SIG-M5 (cell line): ENCODE measurements at regions not wholly inside any gene's neighbourhood (a gene's known extent, or its start where the extent isn't known, plus 50 kb on each side); places are given as distances from the start of the nearest gene placed in this dataset.
A peak's percentile ranks its signal among the peaks of the same experiment; 100 is the strongest.

Source experiments
- DNase-seq: peaks from one replicate; lab custom pipeline; 2025; lab: John Stamatoyannopoulos, UW

DNA sequence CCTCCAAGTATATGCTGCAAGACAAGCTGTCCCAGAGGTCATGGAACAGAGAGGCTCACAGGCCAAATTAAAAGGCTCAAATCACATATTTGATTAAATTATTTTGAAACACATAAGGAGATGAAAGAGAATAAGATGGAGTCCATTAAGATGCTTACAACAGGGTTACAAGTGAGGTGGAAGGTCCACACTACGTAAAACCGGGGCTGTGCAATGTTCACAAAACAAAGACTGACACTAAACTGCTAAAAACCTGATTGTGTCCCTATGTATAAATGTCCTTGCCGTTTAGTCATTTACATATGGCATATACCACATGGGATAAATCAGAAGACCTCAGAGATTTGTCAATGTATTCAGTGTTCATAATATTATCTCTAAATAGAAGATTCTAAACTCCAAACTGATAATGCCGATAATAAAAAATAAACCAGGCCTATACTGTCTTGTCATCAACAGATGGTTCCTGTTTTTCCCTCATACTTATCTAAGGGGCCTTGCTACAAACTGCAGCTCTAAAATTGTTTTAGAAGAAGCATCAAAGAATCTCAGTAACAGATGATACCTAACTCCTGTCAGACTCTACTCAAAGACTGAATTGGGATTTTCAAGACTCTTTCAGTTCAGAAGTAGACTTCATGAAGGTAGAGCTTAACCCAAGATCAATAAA lies 51.8 kb upstream of the RIPOR2 start:
- no peak for DNase-seq

DNA sequence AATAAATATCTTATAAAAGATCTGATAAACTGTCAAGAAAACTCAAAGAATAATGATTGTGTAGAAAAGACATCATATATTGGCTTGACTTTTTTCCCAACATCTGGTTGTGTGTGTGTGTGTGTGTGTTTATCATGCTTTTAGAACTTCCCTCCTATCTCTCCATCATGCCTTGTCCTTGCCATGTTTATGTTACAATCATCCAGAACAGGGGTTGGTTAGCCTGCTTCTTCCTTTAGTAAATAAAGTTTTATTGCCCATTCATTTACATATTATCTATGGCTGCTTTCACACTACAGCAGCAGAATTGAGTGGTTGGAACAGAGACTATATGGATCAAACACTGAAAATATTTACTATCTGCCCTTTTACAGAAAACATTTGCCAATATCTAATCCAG lies 52.8 kb upstream of the RIPOR2 start:
- DNase-seq = no peak

DNA sequence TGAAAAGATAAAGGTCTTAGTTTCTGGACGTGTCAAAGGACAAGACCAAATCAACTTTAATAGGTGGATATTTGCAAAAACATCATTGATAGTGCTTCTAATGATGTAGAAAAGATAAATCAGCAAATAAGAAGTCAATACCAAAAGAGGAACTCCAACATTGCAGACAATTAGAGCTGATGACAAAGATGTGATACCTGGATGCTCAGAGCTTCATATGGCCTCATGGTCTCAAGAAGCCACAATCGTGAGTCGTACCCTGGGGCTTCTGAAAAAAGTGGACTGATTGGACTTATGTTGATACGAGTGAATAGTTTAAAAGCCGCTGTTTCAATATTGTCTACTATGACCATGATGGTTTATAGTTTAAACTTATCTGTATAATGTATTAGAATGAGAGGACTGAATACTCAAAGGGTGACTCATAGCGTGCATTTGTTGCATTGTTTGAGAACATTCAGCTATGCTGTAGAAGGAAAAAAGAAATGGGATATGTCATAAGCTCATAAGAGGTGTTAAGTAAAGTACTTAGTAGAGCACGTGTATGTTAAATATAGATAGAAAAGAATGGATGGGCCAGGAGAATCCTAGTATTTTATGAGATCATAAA lies 54.6 kb upstream of the RIPOR2 start:
- DNase-seq = no peak

DNA sequence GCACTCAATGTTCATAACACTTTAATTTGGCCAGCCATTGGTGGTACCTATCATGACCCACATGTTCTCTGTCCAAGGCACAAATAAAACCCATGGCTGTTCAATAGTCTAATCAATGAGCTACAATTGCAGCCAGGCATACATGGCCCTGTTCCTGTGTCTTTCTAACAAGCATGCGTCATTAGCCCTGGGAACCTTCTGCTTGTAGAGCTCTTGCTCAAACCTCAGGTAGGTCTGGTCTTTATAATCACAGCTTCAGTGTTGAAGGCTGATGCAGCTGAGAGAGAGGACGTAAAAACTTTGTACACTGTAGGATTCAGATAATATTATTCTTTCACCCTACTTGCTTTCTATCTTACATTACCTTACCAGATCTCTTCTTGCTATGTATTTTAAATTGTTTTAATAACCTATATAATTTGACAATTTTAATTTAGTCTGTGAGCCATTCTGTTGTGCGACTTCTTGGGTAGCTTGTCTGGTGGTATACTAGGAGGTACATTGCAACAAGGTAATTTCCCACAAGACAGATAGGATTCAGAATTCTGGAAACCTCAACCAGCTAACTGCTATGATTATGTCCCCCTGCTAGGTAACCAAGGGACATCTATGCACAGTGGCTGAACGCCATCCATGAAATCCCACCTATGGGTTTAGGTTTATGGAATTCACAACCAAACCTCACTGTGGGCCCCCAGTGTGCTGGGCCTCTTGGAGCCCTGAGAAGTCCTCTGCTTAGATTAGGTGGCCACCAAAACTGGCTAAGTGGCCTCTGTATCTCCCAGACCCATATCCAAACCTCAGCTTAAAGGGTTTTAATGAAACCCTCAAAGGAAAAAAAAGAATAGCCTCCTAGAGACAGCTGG lies 55.4 kb upstream of the RIPOR2 start:
- no peak for DNase-seq

DNA sequence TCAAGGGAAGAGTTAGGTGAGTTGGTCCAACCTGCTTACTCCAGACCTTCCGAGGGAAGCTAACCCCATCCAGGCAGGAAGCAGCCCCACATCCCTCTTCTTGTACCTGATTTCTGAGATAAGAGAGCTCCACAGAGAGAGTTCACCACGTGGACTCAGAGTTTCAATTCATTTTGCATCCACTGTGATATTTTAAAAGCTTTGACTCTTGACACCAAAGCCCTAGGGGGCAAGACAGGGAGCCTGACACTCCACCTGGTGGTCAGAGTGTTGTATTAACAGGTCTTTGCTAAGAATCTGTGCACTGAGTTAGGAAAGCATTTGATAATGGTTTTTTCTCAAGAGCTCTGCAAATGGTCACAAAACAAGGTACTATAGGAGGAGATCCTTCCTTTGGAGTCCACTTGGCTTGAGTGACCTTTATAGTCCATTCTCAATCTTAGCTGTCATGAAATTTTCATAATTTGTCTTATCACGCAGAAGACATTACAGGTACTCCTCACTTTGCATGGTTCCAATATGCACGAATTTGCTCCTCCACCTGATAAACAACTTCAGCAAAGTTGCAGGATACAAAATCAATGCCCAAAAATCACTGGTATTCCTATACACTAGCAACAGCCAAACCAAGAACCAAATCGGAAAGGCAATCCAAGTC lies 56.2 kb upstream of the RIPOR2 start:
- DNase-seq = no peak

DNA sequence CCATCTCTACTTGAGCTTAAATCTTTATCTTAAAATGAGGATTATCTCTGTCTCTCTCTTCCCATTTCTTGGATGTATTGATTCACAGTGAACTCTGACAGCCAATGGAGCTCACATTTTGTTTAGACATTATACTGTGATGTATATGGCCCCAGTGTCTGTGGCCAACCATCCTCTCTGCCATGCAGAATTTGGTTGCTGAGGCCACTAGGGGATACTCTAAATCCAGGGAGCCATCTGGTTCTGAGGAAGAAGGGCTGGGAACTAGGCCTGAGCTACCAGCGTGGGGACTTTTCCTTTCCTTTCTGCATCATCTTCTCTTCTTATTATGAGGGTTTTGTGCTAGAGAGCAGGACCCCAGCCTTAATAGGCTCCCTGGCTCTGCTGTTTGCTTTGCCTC lies 59.1 kb upstream of the RIPOR2 start:
- no peak for DNase-seq

DNA sequence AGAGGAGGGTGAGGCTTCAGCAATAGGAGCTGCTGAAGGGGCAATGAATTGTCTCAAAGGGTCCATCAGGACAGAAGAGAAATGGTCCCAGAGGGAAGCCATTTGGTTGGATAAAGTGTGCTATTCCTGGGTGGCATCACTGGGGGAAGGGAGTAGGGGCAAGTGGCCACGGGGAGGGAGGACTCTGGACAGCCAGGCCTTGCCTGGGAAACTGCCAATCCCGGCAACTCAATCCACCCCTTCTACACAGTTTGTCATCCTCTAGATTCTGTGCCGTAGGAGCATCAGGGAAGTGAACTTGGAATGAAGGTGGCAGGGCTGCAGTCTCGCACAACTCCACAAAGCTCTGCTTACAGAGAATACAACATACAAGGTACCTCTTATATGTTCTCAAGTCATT lies 59.5 kb upstream of the RIPOR2 start:
- no peak for DNase-seq

DNA sequence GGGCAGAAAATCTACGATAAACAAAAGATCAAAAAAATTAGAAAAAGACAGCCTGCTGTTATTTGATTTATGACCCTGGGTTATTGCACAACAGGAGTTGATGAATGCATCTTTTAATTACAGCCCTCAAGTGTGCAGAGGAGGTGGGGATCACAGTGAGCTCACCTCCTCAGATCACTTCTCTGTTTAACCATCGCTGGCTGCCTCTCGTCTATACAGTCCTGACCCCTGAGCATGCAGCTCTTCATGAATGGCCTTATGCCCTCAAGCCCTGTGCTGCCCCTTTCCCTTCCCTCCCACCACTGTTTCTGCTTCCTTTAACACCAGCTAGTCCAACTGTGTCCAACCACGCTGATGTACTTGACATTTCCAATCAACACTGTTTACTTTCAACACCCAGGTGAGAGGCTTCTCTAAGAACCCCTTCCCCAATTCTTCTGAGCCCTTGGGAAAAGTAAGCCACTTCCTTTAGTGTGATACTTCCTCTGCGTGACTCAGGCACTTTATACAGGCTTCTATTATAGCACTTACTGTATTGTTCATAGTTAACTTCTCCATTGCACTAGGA lies 60.6 kb upstream of the RIPOR2 start:
- no peak for DNase-seq

DNA sequence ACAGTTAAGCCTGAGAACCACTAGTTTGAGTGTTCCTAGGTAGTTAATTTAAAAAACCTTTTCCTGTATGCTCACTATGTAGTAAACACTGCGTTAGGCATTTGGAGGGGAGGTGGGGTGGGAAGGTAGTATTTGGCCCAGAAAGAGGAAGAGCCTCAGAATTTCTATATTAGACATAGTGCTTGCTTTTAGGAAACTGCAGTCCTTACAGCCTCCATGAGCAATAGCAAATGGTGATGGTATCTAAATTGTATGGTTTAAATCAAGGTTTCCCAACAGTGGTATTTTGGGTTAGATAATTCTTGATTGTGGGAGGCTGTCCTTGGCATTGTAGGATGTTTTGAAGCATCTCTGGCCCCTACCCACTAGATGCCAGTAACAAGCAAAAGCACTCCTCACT lies 61.5 kb upstream of the RIPOR2 start:
- DNase-seq = no peak

DNA sequence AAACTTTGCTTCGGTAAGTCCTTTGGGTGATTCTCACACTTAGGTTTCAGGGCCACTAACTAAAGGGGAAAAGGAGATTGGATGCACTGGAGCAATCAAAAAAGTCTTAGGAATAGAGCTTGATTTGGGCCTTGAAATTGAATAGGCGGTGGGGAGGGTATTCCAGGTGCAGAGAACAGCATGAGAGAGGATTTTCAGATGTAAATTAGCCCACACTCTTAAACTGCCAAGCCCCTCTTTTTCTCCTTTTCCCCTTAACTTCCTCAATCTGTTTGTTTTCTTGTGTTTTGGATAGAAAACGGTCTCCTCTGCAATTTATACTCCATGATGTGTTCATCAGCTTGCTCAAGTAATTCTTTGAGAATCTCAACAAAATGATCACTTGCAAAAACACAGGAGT lies 62.1 kb upstream of the RIPOR2 start:
- no peak for DNase-seq

DNA sequence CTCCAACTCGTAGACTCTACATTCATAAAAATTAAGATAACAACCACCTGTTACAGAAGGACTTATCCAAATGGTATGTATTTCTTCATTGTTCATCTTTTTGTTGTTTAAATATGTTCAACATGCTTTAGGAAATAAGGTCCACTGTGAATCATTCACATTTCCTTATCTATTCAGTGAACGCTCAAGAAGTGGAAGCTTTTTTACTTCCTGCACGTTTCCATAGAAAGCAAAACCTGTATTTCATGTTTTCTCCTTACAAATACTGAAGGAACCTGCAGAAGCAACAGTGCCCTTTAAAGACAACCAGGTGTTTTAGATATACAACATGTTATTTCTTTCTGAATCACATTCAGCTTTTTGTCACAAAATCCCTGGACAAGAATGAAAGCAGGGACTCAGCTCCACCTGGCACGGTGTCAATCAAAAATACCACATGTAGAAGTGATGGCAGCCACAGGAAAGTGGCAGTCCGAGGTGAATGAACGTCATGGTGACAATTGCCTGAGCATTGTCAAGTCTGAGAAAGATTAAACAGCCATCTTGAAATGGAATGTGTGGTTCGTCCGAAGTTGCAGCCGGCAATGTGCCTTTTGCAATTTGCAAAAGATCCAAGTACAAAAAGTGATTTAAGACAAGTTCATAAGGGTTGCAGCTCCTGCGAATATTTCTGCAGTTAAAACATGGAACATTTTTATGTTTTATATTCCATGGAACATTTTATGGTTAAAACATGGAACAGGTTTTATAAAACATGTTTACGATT lies 66.7 kb upstream of the RIPOR2 start:
- no peak for DNase-seq

DNA sequence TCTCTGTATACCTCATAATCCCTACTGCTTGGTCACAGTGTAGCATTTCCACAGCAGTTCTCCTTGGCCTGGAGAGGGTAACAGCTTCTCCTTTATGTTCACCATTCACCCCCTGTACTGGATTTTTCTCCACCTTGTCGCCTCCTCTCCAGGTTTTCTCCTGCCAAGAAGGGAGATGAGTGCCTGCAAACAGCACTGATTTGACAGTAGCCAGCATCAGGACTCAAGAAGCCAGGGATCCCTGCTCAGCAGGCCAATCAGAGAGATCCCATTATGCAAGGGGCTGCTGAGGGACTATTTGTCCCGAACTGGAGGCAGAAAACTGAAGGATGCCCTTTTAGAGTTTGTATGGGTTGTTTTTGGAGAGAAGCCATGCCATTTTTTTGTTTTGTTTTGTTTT lies 68.6 kb upstream of the RIPOR2 start:
- no peak for DNase-seq

DNA sequence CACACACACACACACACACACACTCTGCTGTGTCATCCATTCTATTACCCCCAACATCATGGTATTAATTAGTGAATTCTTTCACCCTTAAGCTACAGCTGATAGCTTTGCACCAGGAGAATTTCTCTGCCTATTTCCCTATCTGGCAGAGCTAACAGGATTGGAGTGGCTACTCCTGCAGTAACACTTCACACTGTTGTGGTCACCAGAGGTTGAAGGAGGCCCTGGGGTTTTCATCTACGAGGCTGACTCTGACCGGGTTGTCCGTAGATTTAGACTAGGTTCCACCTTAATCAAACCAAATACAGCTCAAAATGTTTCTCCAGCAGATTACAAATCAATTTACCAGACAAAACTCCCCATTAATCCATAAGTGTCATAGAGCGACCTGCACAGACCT lies 69.2 kb upstream of the RIPOR2 start:
- DNase-seq = no peak

DNA sequence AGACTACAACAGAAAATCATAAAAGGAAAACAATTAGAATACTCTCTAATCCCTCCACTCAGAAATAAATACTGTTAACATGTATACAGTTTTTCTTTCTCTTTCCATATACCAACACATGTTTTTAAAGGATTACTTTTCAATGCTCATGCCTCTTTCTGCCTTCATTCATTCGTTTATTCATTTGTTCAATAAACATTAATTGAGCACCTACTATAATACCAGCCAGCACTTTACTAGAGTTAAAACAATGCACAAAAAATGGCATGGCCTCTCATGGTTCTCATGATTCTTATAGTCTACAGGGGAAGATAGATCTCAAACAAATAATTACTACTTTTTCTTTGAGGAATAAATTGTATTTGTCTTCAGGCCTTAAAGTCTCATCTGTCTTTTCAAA lies 70.3 kb upstream of the RIPOR2 start:
- DNase-seq = no peak

DNA sequence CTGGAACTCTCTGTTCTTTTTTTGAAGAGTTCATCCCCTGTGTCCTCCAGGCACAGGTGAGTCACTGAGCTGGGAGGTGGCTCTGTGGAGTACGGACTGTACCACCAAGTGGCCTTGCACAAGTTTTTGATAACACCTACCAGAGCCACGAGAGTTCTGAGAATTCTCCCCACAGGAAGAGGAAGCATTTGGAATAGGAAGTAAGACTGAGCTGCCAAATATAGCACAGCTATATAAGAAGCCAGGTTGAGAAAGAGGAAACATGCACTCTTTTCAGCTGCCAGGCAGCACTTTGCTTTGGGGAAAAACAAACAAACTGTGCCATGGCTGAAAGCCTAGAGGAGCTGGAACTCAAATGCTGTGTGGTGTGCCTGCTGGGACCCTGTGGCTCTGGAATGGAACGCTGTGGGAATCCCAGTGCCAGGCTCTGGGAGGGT lies 70.8 kb upstream of the RIPOR2 start:
- DNase-seq = peak; percentile 68

DNA sequence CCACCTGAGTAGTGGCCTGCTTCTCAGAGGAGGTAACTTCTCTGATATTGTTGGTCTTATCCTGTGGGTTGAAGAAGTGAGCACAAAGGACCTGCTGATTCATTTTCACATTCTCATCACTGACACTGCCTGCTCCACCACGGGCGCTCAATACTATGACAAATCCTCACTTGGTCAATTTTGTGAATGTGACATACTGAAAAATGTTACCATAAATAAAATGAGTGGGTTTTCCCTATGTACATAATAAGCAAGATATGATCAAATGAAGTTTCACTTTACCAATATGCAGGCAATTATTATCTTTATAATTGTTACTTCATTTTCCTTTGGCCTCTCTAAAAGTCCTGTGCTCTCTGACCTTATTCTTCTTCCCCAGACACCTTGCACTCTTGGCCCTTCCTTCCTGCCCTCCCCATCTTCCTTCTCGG lies 71.5 kb upstream of the RIPOR2 start:
- DNase-seq = no peak

DNA sequence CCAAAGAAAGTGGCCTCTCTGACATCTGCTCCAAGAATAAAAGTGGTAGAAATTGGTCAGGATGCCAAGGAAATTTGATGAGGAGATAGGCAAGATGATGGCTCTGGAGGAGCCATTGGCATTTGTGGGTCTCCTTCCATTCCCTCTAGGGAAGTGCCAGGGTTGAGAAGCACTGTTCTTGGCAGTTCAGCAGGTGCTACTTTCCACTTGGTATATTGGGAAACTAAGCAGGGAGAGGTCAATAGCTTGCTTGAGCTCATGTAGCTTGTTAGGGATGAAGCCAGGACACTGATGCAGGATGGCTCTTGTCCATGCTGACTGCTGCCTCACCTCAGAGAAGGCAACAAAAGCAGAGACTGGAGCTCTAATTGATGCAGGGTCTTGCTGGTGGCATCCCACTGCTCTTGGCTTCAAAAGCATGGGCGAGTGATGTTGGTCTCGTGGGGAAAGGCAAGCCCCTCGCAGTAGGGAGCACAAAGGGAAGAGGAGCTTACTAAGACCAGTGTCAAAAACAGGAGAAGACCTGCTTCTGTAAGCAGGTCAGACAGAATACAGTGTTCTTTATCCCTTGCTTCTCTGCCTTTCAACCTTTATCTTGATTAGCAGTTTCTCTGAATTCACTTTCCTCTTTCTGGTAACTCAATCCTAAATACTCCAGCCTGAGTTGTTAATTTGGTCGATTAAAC lies 73.1 kb upstream of the RIPOR2 start:
- no peak for DNase-seq

DNA sequence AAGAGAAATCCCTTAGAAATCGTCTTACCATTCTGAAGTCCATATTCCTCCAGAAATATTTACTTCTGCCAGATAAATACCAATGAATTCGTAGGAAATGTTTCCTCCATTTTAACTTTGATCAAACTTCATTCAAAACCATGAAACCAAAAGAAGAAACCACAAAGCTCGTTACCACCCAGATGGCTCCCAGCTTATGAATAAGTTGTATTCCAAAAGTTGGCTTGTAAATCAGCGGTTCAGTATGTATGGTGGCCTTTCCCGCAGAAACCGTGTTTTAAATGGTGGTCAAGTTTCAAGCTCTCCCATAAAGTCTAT lies 73.6 kb upstream of the RIPOR2 start:
- DNase-seq = no peak

DNA sequence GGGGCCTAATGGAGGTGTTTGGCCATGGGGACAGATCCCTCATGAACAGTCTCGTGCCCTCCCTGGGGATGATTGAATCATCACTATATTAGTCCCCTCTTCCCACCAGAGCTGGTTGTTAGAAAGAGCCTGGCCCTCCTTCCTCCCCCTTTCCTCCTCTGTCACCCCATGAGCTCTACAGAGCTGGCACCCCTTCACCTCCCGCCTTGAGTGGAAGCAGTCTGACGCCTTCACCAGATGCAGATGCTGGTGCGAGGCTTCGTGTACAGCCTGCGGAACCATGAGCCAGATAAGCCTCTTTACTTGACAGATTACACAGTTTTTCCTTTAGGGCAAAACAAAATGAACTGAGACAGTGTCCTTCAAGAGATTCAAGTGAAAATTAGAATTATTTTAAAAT lies 74.4 kb upstream of the RIPOR2 start:
- no peak for DNase-seq

DNA sequence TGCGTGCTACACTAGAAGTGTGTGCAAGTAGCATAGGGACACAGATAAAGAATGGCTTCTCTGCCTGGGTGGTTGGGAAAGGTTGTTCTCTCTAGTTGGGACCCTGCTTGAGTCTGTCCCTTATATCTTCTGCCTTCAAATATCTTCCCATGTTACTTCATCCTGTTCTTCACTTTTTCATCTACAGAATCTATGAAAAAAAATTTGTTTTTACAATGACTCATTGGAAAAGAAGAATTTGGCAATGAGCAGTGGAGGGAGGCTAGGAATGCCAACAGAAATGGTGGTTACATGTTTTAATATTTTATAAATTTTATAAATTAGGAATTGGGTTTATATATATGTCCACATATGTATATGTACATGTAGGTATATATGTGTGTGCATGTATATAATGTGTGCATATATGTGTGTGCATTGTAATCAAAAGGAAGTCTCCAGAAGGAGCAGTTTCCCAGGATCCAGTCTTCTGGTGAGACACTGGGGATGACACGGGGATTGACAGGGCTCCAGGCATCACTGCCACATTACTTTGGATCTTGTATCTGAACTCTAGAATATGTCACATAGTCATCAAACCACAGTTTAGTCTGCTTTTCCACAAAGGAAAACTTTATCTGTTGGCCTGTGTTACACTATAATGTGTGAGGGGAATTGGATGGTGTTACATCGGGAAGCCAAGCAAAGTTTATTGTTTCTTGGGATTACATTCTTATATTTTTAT lies 75.3 kb upstream of the RIPOR2 start:
- no peak for DNase-seq
